GM12864 (cell line): ENCODE measurements at regions not wholly inside any gene's neighbourhood (a gene's known extent, or its start where the extent isn't known, plus 50 kb on each side); places are given as distances from the start of the nearest gene placed in this dataset.

Source experiments
- DNase-seq: peaks from one replicate; pipeline ENCODE4 v3.0.0-alpha.2; 2011; ENCODE audit warnings: low read depth
- H3K4me3 ChIP-seq: 2 replicates; pipeline ENCODE4 v1.5.1; 2011; ENCODE audit warnings: mild to moderate bottlenecking, low read depth, low read length, control low read depth
- CTCF ChIP-seq: IDR thresholded peaks from 2 replicates; pipeline ENCODE4 v1.5.1; 2011; ENCODE audit warnings: low read depth, mild to moderate bottlenecking, moderate library complexity, low read length, control low read depth, inconsistent platforms; ENCODE audit errors: missing control alignments

- TF ChIP-seq CTCF: no peak
- H3K4me3 ChIP-seq: no peak overlapping the region
- no peak for DNase-seq
Measured at GRCh38 chr14:106215229-106215628, 688.8 kb downstream of the TMEM121 start.

DNA sequence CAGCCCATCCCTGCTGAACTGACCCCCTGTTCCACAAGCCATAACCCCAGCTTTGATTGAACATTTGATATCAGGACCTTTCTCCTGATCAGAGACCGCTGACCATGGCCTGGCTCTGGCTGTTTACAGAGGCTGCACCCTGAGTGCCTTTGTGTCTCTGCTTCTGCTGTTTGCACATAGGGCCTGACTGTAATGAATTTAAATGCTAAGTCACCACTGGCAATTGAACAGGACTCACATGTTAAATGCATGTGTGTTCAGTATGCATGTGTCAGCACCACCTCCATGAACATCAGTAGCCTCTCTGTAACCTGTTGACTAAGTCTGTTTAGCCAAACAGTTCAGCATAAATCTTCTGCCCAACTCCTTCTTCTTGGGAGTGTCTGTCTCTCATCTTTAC, 690.3 kb downstream of the TMEM121 start:
- no peak for TF ChIP-seq CTCF
- DNase-seq: no peak
- no peak overlapping the region for H3K4me3 ChIP-seq

GRCh38 chr14:106218174-106218573, 691.8 kb downstream of the TMEM121 start:
- no peak overlapping the region for H3K4me3 ChIP-seq
- no peak for TF ChIP-seq CTCF
- no peak for DNase-seq

DNA sequence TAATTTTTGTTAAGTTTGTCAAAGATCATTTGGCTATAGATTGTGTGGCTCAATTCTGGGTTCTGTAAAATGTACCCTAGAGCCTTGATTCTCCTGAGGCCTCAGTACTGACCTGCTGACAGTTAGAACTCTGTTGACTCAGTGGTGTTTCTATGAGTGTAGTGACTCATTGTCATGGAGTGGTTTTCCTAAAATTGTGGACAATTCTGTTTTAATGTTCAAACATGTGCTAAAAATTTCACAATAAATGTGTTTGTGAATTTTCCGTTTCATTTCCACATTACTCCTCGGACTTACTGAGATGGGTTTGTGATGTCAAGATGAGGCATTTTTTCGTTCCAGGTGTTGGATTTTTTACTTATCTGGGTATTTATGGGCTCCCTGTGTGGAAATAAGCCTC, 695.9 kb downstream of the TMEM121 start:
- no peak for DNase-seq
- no peak for TF ChIP-seq CTCF

GRCh38 chr14:106222731-106223130, 696.3 kb downstream of the TMEM121 start:
- DNase-seq: no peak
- H3K4me3 ChIP-seq: no peak overlapping the region
- no peak for TF ChIP-seq CTCF

More for the DNA sequence above, 695.9 kb downstream of the TMEM121 start:
- no peak overlapping the region for H3K4me3 ChIP-seq

GRCh38 chr14:106227793-106228192, 701.4 kb downstream of the TMEM121 start:
- no peak for TF ChIP-seq CTCF
- DNase-seq: no peak
- no peak overlapping the region for H3K4me3 ChIP-seq

DNA sequence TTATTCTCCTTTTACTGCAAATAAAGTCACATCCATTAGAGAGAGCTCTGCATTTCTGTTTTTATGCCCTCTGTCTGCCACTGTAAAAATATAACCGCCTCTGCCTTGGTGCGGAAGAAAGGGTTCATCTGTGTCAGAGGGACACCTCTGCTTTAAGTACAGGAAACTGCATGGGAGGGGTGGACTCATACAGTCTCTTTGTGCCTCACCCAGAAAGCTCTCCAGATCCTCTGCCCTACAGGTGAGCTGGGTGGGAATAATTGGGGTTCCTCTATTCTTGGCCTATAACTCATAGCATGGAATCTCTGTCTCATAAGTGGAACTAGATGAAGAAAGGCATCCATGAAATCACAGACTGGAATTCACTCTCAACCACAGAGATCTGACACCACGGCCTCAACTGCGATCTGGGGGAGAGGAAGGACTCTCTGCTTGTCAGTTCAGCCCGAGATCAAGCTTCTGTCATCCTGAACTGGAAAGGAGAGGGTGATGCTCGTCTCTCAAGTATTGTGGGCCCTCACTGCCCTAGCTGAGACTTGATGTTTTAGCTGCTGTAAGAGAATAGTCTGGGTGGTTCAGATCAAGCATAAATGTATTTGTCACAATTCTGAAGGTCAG, 702.3 kb downstream of the TMEM121 start:
- H3K4me3 ChIP-seq: no peak overlapping the region
- TF ChIP-seq CTCF: no peak
- no peak for DNase-seq
